HCT116 (cell line): ENCODE measurements at regions not wholly inside any gene's neighbourhood (a gene's known extent, or its start where the extent isn't known, plus 50 kb on each side); places are given as distances from the start of the nearest gene placed in this dataset.

Experiments
- ATAC-seq: fragments of 200-7000 bp; cut with Tn5 transposase; 2 replicates; pipeline ENCODE4 v1.9.1; 2020; ENCODE audit warnings: mild to moderate bottlenecking, moderate library complexity
- BruUV-seq: library from RNA; stranded (reverse); fragments of 400-500 nt; replicated peaks from 2 replicates; lab custom pipeline; 2021; lab: Mats Ljungman, UMichigan
- CTCF ChIA-PET: fragments of 300-600 bp; sonication (Branson Sonifier 250); formaldehyde crosslinking; loops from one replicate; lab custom pipeline; 2021; ENCODE audit warnings: antibody characterized with exemption; lab: Charles Lee
- POLR2A ChIA-PET: fragments of 300-600, 350-600 bp; sonication (Branson Sonifier 250); formaldehyde crosslinking; loops from one replicate; lab custom pipeline; 2021; ENCODE audit warnings: antibody characterized with exemption; lab: Charles Lee
- RAD21 ChIA-PET, 2 experiments: fragments of 300-600 bp; sonication (Branson Sonifier 250); formaldehyde crosslinking; loops; one replicate each; lab custom pipeline; 2023; ENCODE audit warnings: low total read pairs in 2 of 2; ENCODE audit not compliant: uncharacterized antibody in 2 of 2, unreplicated experiment in 2 of 2, low non-redundant PET in 1 of 2; lab: Charles Lee
- DNase-seq: peaks from one replicate; pipeline ENCODE4 v3.0.0-alpha.2; 2010; ENCODE audit warnings: low read depth, low spot score
- H2AFZ ChIP-seq: fragments of 200-600 bp; shearing (Covaris generic), sonication (generic); 2 replicates; pipeline ENCODE4 v1.6.1; 2017; ENCODE audit warnings: low read depth, mixed run types, mixed read lengths, antibody characterized with exemption, low read length; ENCODE audit not compliant: poor library complexity, severe bottlenecking
- H3K27ac ChIP-seq: 2 replicates; pipeline ENCODE4 v1.5.1; 2012; ENCODE audit warnings: low read depth, low read length
- H3K27me3 ChIP-seq: fragments of 200-600 bp; sonication (generic); 2 replicates; pipeline ENCODE4 v1.6.1; 2016; ENCODE audit warnings: mixed run types, low read length, mixed read lengths; ENCODE audit not compliant: insufficient read depth
- H3K36me3 ChIP-seq, 2 experiments: fragments of 200-500 bp in 1 of 2; fragments of 200-600 bp in 1 of 2; sonication (Bioruptor generic) in 1 of 2; sonication (generic) in 1 of 2; 2 replicates each; pipeline versions ENCODE4 v1.5.1 to v1.6.1; 2014 to 2016; ENCODE audit warnings: low read length in 2 of 2, inconsistent platforms in 1 of 2, mixed read lengths in 1 of 2, mixed run types in 1 of 2; ENCODE audit not compliant: insufficient read depth in 2 of 2, control insufficient read depth in 1 of 2
- H3K4me1 ChIP-seq, 2 experiments: fragments of 200-600 bp in 1 of 2; sonication (generic) in 1 of 2; 2 replicates each; pipeline versions ENCODE4 v1.5.1 to v1.6.1; 2012 to 2017; ENCODE audit warnings: low read length in 2 of 2, inconsistent platforms in 1 of 2, mild to moderate bottlenecking in 1 of 2, mixed read lengths in 1 of 2, mixed run types in 1 of 2, moderate library complexity in 1 of 2; ENCODE audit not compliant: insufficient read depth in 2 of 2, control insufficient read depth in 1 of 2
- H3K4me2 ChIP-seq: fragments of 200-600 bp; sonication (generic); 2 replicates; pipeline ENCODE4 v1.6.1; 2017; ENCODE audit warnings: mixed run types, low read length, mixed read lengths
- H3K4me3 ChIP-seq, 2 experiments: fragments of 200-600 bp in 1 of 2; sonication (generic) in 1 of 2; replicated peaks in 1 of 2; 2 replicates each; pipeline ENCODE4 v1.5.1; 2011 to 2016; ENCODE audit warnings: low read length in 2 of 2, control low read depth in 1 of 2, low read depth in 1 of 2, mild to moderate bottlenecking in 1 of 2, mixed read lengths in 1 of 2, mixed run types in 1 of 2
- H3K79me2 ChIP-seq: fragments of 200-600 bp; sonication (generic); 2 replicates; pipeline ENCODE4 v1.6.1; 2017; ENCODE audit warnings: mild to moderate bottlenecking, mixed run types, low read length, moderate library complexity, mixed read lengths; ENCODE audit not compliant: insufficient read depth
- H3K9ac ChIP-seq: fragments of 200-600 bp; sonication (generic); 2 replicates; pipeline ENCODE4 v1.6.1; 2016; ENCODE audit warnings: low read length, mixed read lengths
- H3K9me2 ChIP-seq: fragments of 200-600 bp; sonication (generic), shearing (Covaris generic); 2 replicates; pipeline ENCODE4 v1.6.1; 2017; ENCODE audit warnings: mixed run types, mild to moderate bottlenecking, moderate library complexity; ENCODE audit not compliant: insufficient read depth
- H3K9me3 ChIP-seq, 2 experiments: fragments of 200-500 bp in 1 of 2; fragments of 200-600 bp in 1 of 2; sonication (Bioruptor generic) in 1 of 2; sonication (generic) in 1 of 2; 2 replicates each; pipeline ENCODE4 v1.6.1; 2014 to 2017; ENCODE audit warnings: low read length in 2 of 2, mixed read lengths in 2 of 2, inconsistent platforms in 1 of 2, low read depth in 1 of 2, mild to moderate bottlenecking in 1 of 2, mixed run types in 1 of 2, moderate library complexity in 1 of 2; ENCODE audit not compliant: control insufficient read depth in 1 of 2, insufficient read depth in 1 of 2
- H4K20me1 ChIP-seq: fragments of 200-600 bp; sonication (generic), shearing (Covaris generic); 2 replicates; pipeline ENCODE4 v1.6.1; 2017; ENCODE audit warnings: mixed run types, mild to moderate bottlenecking, moderate library complexity; ENCODE audit not compliant: insufficient read depth
- CBX3 ChIP-seq: IDR thresholded peaks from 2 replicates; pipeline ENCODE4 v1.6.1; 2012; ENCODE audit warnings: low read depth
- CEBPB ChIP-seq: IDR thresholded peaks from 2 replicates; pipeline ENCODE4 v1.6.1; 2012; ENCODE audit warnings: low read depth
- EGR1 ChIP-seq: IDR thresholded peaks from 2 replicates; pipeline ENCODE4 v1.6.1; 2012; ENCODE audit warnings: low read depth
- ELF1 ChIP-seq: IDR thresholded peaks from 2 replicates; pipeline ENCODE4 v1.6.1; 2012; ENCODE audit warnings: low read depth, borderline replicate concordance
- EZH2 ChIP-seq: fragments of 200-600 bp; sonication (generic); IDR thresholded peaks from 2 replicates; pipeline ENCODE4 v1.6.1; 2017; ENCODE audit warnings: antibody characterized with exemption, mixed run types
- EZH2phosphoT487 ChIP-seq: fragments of 200-600 bp; IDR thresholded peaks from 2 replicates; pipeline ENCODE4 v1.6.1; 2018; ENCODE audit warnings: antibody characterized with exemption, borderline replicate concordance
- FOSL1 ChIP-seq: IDR thresholded peaks from 2 replicates; pipeline ENCODE4 v1.6.1; 2012; ENCODE audit warnings: low read depth
- JUND ChIP-seq: IDR thresholded peaks from 2 replicates; pipeline ENCODE4 v1.6.1; 2012
- POLR2A ChIP-seq: IDR thresholded peaks from 2 replicates; pipeline ENCODE4 v1.7.0; 2011; ENCODE audit warnings: borderline replicate concordance; ENCODE audit not compliant: insufficient read depth, insufficient read length; ENCODE audit errors: extremely low read depth
- RAD21 ChIP-seq: IDR thresholded peaks from 2 replicates; pipeline ENCODE4 v1.6.1; 2012; ENCODE audit warnings: low read depth, mild to moderate bottlenecking
- SIN3A ChIP-seq: IDR thresholded peaks from 2 replicates; pipeline ENCODE4 v1.6.1; 2012; ENCODE audit warnings: low read depth
- SP1 ChIP-seq: IDR thresholded peaks from 2 replicates; pipeline ENCODE4 v1.6.1; 2012; ENCODE audit warnings: low read depth
- SRF ChIP-seq: IDR thresholded peaks from 2 replicates; pipeline ENCODE4 v1.6.1; 2012; ENCODE audit warnings: low read depth
- TCF7L2 ChIP-seq: IDR thresholded peaks from 2 replicates; pipeline ENCODE4 v1.7.0; 2011; ENCODE audit warnings: borderline replicate concordance, inconsistent platforms; ENCODE audit not compliant: insufficient read depth, insufficient read length; ENCODE audit errors: extremely low read depth
- YY1 ChIP-seq: IDR thresholded peaks from 2 replicates; pipeline ENCODE4 v1.6.1; 2011; ENCODE audit warnings: low read length, low read depth, moderate library complexity, mild to moderate bottlenecking; ENCODE audit not compliant: insufficient replicate concordance; ENCODE audit errors: extremely low read depth
- ZFX ChIP-seq: fragments of 450-650 bp; IDR thresholded peaks from 2 replicates; pipeline ENCODE4 v1.6.1; 2017
- intact Hi-C: fragments of 100-400 bp; cut with micrococcal nuclease; formaldehyde crosslinking; loops from 2 replicates; pipeline ENCODE4 v1.10.0; 2022
- TF ChIP-seq, protein P1 (sequence below): IDR thresholded peaks from 2 replicates; pipeline ENCODE4 v1.6.1; 2012
- TF ChIP-seq, protein P2 (sequence below), 3 experiments: fragments of 200-600 bp in 1 of 3; sonication (generic) in 1 of 3; IDR thresholded peaks in 2 of 3; conservative IDR thresholded peaks in 1 of 3; 2 replicates each; pipeline ENCODE4 v1.5.1; 2012 to 2017; ENCODE audit warnings: low read depth in 2 of 3, low read length in 2 of 3, antibody characterized with exemption in 1 of 3, borderline replicate concordance in 1 of 3, control low read depth in 1 of 3, mild to moderate bottlenecking in 1 of 3, mixed read lengths in 1 of 3, mixed run types in 1 of 3, moderate library complexity in 1 of 3; ENCODE audit not compliant: insufficient read depth in 1 of 3
- TF ChIP-seq, protein P3 (sequence below): IDR thresholded peaks from 2 replicates; pipeline ENCODE4 v1.6.1; 2011; ENCODE audit warnings: mild to moderate bottlenecking, low read length, moderate library complexity; ENCODE audit not compliant: insufficient replicate concordance; ENCODE audit errors: extremely low read depth

DNA sequence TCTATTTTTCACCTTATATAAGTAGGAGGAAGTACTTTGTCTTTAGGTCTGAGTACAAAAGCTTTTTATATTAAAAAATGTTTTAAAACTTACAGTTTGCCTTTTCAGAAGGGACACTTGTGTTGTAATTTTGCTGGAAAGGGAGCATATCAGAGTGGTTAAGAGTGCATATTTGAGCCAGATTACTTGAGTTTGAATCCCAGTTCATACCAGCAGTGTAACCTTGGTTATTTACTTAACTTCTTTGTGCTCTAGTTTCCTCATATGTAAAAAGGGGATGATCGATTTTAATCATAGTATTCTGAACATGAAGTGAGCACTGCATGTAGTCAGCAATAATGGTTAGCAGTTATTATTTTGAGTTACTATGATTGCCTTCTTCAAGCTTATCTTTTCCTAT, 78.3 kb upstream of the SLC4A4 start:
- no peak for DNase-seq
- TF ChIP-seq, protein P1, sequence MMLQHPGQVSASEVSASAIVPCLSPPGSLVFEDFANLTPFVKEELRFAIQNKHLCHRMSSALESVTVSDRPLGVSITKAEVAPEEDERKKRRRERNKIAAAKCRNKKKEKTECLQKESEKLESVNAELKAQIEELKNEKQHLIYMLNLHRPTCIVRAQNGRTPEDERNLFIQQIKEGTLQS = no peak
- TF ChIP-seq ZFX = no peak
- no peak for TF ChIP-seq CBX3
- no peak for TF ChIP-seq TCF7L2
- no peak for TF ChIP-seq SIN3A
- no peak for TF ChIP-seq CEBPB
- no peak for TF ChIP-seq POLR2A
- no peak for TF ChIP-seq RAD21
- no peak for TF ChIP-seq SP1
- no peak for TF ChIP-seq SRF
- no peak for TF ChIP-seq EZH2
- TF ChIP-seq, protein P2, sequence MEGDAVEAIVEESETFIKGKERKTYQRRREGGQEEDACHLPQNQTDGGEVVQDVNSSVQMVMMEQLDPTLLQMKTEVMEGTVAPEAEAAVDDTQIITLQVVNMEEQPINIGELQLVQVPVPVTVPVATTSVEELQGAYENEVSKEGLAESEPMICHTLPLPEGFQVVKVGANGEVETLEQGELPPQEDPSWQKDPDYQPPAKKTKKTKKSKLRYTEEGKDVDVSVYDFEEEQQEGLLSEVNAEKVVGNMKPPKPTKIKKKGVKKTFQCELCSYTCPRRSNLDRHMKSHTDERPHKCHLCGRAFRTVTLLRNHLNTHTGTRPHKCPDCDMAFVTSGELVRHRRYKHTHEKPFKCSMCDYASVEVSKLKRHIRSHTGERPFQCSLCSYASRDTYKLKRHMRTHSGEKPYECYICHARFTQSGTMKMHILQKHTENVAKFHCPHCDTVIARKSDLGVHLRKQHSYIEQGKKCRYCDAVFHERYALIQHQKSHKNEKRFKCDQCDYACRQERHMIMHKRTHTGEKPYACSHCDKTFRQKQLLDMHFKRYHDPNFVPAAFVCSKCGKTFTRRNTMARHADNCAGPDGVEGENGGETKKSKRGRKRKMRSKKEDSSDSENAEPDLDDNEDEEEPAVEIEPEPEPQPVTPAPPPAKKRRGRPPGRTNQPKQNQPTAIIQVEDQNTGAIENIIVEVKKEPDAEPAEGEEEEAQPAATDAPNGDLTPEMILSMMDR (IDR thresholded peaks at IDR 0.05 in 2 of 3, conservative IDR thresholded peaks at IDR 0.05 in 1 of 3; ENCODE audit: borderline replicate concordance in 1 of 3, insufficient read depth in 1 of 3, low read depth in 2 of 3, low read length in 2 of 3) = no peak
- no peak for TF ChIP-seq YY1
- no peak for TF ChIP-seq EGR1
- TF ChIP-seq EZH2phosphoT487 = no peak
- TF ChIP-seq, protein P3, sequence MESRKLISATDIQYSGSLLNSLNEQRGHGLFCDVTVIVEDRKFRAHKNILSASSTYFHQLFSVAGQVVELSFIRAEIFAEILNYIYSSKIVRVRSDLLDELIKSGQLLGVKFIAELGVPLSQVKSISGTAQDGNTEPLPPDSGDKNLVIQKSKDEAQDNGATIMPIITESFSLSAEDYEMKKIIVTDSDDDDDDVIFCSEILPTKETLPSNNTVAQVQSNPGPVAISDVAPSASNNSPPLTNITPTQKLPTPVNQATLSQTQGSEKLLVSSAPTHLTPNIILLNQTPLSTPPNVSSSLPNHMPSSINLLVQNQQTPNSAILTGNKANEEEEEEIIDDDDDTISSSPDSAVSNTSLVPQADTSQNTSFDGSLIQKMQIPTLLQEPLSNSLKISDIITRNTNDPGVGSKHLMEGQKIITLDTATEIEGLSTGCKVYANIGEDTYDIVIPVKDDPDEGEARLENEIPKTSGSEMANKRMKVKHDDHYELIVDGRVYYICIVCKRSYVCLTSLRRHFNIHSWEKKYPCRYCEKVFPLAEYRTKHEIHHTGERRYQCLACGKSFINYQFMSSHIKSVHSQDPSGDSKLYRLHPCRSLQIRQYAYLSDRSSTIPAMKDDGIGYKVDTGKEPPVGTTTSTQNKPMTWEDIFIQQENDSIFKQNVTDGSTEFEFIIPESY = no peak
- TF ChIP-seq JUND = no peak
- no peak for TF ChIP-seq FOSL1
- TF ChIP-seq ELF1 = no peak
- intact Hi-C loops = no loop called here
- Histone ChIP-seq H3K4me2 (no peak overlapping the region), H3K4me3 (no peak overlapping the region), H3K9me2 (no peaks in the 10 kb centered on the region), H3K9ac (no peak overlapping the region), H3K9me3 (no peaks in the 10 kb centered on the region), H3K27ac (no peak overlapping the region), H3K27me3 (0 out of 2 replicates have a peak, but pooled peaks cover 9% of the 10 kb centered on the region), H3K79me2 (no peaks in the 10 kb centered on the region), H3K4me1 (no peaks in the 10 kb centered on the region), H4K20me1 (no peaks in the 10 kb centered on the region), H3K36me3 (no peaks in the 10 kb centered on the region), H2AFZ (no peak overlapping the region)
- ChIA-PET POLR2A (no interaction called here), CTCF (no interaction called here), RAD21 (no interaction called here)
- no TSS peak for BruUV-seq
- ATAC-seq = no peak
